ENCODE measurements at regions not wholly inside any gene's neighbourhood (a gene's known extent, or its start where the extent isn't known, plus 50 kb on each side); places are given as distances from the start of the nearest gene placed in this dataset.
"Not testable (repeated sequence)": the region's sequence is repeated elsewhere in the genome, so short reads cannot be mapped to it uniquely, and the experiment has no call there.

GRCh38 chr9:42656789-42657188 is 473.3 kb downstream of the SPATA31A6 start:
- not testable (repeated sequence) for H3K4me3 ChIP-seq (ENCODE audit: low read length); H2AFZ ChIP-seq (ENCODE audit: low read depth, low read length); H3K27me3 ChIP-seq (ENCODE audit: insufficient read depth, low read length); H3K4me1 ChIP-seq (ENCODE audit: insufficient read depth, low read length); H3K9me3 ChIP-seq (ENCODE audit: low read length); H3K36me3 ChIP-seq (ENCODE audit: insufficient read depth, low read length)

DNA sequence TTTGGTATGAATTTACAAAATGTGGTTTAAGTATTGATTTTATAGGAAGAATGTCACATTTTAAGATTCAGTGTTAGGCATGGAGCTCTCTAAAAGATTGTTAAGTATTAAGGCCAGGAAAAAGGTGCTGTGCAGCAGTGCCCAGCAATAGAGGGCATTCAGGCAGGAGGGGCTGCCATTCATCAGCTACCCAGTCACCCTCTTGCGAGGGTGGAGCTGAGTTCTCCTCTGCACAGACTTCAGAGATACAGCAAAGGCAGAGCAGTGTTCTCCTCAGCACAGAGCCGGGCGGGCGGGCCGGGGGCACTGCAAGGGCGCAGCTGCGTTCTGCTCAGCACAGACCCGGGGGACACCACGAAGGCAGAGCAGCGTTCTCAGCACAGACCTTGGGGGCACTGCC is 474.0 kb downstream of the SPATA31A6 start:
- not testable (repeated sequence) for H3K4me3 ChIP-seq (ENCODE audit: low read length); H3K4me1 ChIP-seq (ENCODE audit: insufficient read depth, low read length); H3K9me3 ChIP-seq (ENCODE audit: low read length); H2AFZ ChIP-seq (ENCODE audit: low read depth, low read length); H3K36me3 ChIP-seq (ENCODE audit: insufficient read depth, low read length); H3K27me3 ChIP-seq (ENCODE audit: insufficient read depth, low read length)

GRCh38 chr9:42697146-42697545 is 513.7 kb downstream of the SPATA31A6 start:
- not testable (repeated sequence) for H3K9me3 ChIP-seq (ENCODE audit: low read length); H3K4me1 ChIP-seq (ENCODE audit: insufficient read depth, low read length); H3K4me3 ChIP-seq (ENCODE audit: low read length); H2AFZ ChIP-seq (ENCODE audit: low read depth, low read length); H3K36me3 ChIP-seq (ENCODE audit: insufficient read depth, low read length); H3K27me3 ChIP-seq (ENCODE audit: insufficient read depth, low read length)

- H3K9me3 ChIP-seq (ENCODE audit: low read length); H3K4me3 ChIP-seq (ENCODE audit: low read length); H3K36me3 ChIP-seq (ENCODE audit: insufficient read depth, low read length); H3K4me1 ChIP-seq (ENCODE audit: insufficient read depth, low read length); H3K27me3 ChIP-seq (ENCODE audit: insufficient read depth, low read length); H2AFZ ChIP-seq (ENCODE audit: low read depth, low read length): not testable (repeated sequence)
Observed at GRCh38 chr9:42702890-42703289, 519.4 kb downstream of the SPATA31A6 start.

DNA sequence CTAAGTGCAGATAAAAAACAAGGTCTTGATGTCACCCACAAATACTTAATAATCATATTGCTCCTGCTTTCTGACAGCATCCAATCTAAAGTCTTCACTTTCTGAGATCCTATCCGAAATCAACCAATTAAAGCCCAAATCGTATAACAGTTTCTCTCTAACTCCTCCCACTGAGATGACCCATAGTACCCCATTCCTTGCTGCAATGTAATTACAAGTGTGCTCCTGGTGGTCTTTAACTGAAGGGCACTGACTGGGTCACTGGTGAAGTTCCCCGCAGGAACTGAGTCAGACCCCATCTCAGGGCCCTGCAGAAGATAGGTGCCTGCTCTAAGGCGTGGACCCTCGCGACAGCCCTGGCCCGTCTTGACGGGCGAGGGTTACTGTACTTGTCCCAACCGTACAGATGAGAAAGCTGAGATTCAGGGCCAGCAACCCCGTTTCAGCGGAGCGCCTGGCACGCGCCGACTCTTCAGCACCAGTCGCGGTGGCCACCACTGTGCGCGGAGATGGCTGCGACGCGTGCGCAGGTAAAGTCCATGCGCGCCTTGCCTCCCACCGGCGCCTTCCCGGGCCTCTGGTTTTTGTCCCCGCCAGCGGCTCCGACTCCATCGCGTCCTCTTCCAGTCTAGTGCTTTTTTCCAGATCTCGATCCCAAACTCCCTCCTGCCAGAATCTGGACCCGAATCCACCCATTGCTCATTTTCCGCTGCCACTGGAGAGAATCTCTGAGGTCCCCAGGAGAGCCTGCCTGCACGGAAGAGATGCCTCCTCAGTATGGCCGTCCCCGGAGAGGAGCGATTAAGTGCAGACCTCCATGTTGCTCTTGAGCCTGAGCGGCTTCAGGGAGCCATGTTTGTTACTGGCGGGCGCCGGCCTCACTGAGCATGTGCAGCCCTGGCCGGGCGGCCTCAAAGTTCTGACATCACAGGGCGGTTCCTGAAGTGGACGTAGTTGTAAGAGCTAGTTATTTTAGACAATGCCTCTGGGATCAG is 541.7 kb downstream of the SPATA31A6 start:
- H3K4me1 ChIP-seq (ENCODE audit: insufficient read depth, low read length); H2AFZ ChIP-seq (ENCODE audit: low read depth, low read length); H3K36me3 ChIP-seq (ENCODE audit: insufficient read depth, low read length); H3K4me3 ChIP-seq (ENCODE audit: low read length); H3K9me3 ChIP-seq (ENCODE audit: low read length); H3K27me3 ChIP-seq (ENCODE audit: insufficient read depth, low read length): not testable (repeated sequence)

- H3K9me3 ChIP-seq (ENCODE audit: low read length); H3K36me3 ChIP-seq (ENCODE audit: insufficient read depth, low read length); H2AFZ ChIP-seq (ENCODE audit: low read depth, low read length); H3K4me1 ChIP-seq (ENCODE audit: insufficient read depth, low read length); H3K27me3 ChIP-seq (ENCODE audit: insufficient read depth, low read length): not testable (repeated sequence)
- H3K4me3 ChIP-seq (ENCODE audit: low read length): peak overlapping the region; percentile 12
Observed at GRCh38 chr9:42743030-42743814, 559.8 kb downstream of the SPATA31A6 start.

GRCh38 chr9:42757251-42757650 is 573.8 kb downstream of the SPATA31A6 start:
- H3K4me1 ChIP-seq (ENCODE audit: insufficient read depth, low read length); H3K27me3 ChIP-seq (ENCODE audit: insufficient read depth, low read length); H3K36me3 ChIP-seq (ENCODE audit: insufficient read depth, low read length); H3K9me3 ChIP-seq (ENCODE audit: low read length); H2AFZ ChIP-seq (ENCODE audit: low read depth, low read length); H3K4me3 ChIP-seq (ENCODE audit: low read length): not testable (repeated sequence)

DNA sequence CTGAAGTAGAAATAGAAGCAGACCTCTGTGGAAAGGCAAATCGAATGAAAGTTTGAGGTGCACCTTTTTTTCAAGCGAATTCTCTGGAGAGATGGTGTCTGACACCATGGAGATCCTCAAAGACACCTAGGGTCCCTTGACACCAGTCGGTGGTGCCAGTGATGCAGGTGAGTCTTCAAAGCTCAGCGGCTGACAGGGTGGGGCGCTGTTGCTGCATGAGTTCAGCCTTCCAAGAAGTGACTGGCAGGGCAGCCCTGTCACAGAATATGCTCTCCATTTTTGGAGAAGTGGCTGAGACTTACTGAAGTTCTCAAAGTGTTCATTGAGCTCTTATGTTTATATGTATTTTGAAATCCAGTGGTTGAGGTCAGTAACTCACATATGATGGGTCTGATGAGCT is 575.9 kb downstream of the SPATA31A6 start:
- not testable (repeated sequence) for H3K27me3 ChIP-seq (ENCODE audit: insufficient read depth, low read length); H3K36me3 ChIP-seq (ENCODE audit: insufficient read depth, low read length); H3K4me1 ChIP-seq (ENCODE audit: insufficient read depth, low read length); H3K9me3 ChIP-seq (ENCODE audit: low read length); H3K4me3 ChIP-seq (ENCODE audit: low read length); H2AFZ ChIP-seq (ENCODE audit: low read depth, low read length)

DNA sequence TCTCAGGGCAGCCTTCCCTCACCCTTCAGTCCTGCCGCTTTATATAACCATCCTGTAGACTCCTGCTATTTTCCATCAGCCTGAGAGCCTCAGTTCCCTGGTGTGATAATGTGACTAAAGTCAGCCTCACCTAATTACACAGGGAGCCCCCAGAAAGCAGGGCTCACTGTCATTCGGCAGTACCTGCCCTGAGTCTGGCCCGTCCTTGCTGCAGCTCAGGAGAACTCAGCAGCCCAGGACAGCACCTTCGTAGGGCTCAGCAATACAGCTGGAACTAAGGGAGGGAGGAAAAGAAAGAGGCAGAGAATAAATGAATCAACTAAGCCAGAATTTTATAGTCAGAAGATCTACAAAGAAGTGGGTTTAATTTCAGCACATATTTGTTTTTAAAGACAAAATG is 598.7 kb downstream of the SPATA31A6 start:
- not testable (repeated sequence) for H3K4me1 ChIP-seq (ENCODE audit: insufficient read depth, low read length); H3K9me3 ChIP-seq (ENCODE audit: low read length); H3K27me3 ChIP-seq (ENCODE audit: insufficient read depth, low read length); H2AFZ ChIP-seq (ENCODE audit: low read depth, low read length); H3K36me3 ChIP-seq (ENCODE audit: insufficient read depth, low read length); H3K4me3 ChIP-seq (ENCODE audit: low read length)

DNA sequence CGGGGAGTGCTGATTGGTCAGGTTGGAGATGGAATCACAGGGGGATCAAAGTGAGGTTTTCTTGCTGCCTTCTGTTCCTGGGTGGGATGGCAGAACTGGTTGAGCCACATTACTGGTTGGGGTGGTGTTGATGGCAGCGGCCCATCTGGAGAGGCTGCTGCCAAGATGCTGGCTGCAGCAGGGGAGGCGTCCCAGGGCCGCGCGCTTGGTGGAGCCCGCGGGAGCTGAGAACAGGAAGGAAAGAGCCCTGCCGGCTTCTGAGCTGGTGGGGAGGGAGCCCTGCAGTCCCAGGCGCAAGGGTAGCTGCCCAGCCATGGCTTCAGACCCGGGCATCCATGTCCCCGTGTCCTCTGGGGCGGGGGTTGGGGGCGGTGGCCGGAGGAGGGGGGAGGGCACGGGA is 609.3 kb downstream of the SPATA31A6 start:
- not testable (repeated sequence) for H3K4me3 ChIP-seq (ENCODE audit: low read length); H3K9me3 ChIP-seq (ENCODE audit: low read length); H3K4me1 ChIP-seq (ENCODE audit: insufficient read depth, low read length); H3K27me3 ChIP-seq (ENCODE audit: insufficient read depth, low read length); H2AFZ ChIP-seq (ENCODE audit: low read depth, low read length); H3K36me3 ChIP-seq (ENCODE audit: insufficient read depth, low read length)

DNA sequence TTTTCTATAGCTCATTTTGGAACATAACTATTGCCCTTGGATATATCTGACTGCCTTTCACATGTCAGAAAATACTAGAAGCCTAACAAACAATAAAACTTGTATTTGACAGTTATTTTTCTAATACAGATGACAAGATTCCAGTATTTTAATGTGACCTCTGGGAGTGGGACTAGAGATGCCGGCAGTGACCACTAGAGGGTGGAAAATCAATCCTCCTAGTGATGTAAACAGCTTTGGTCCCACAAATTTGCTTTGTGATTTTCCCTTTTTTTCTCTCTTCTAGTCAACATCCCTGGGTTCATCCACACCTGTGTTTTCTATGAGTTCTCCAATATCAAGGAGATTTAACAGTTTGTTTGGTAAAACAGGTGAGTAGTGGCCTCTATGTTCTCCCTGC is 615.1 kb downstream of the SPATA31A6 start:
- not testable (repeated sequence) for H3K27me3 ChIP-seq (ENCODE audit: insufficient read depth, low read length); H3K9me3 ChIP-seq (ENCODE audit: low read length); H3K4me1 ChIP-seq (ENCODE audit: insufficient read depth, low read length); H2AFZ ChIP-seq (ENCODE audit: low read depth, low read length); H3K36me3 ChIP-seq (ENCODE audit: insufficient read depth, low read length); H3K4me3 ChIP-seq (ENCODE audit: low read length)

DNA sequence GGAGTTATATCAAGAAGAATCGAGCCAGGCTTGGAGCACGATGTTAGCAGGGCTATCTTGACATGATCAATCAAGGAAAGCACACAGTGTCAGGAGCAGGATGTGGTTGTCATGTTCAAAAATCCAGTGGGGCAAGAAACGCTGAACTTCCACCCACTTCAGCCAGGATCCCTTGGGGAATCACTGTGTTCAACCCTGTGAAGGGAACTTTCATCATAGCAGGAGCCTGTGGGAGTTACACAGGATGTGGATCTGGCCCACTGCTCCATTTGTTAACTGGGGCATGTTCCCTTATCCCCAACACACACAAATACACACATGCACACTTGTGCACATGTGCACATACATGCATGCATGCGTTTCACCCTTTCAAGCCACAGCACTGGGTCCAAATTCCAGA is 619.3 kb downstream of the SPATA31A6 start:
- not testable (repeated sequence) for H3K27me3 ChIP-seq (ENCODE audit: insufficient read depth, low read length); H3K4me1 ChIP-seq (ENCODE audit: insufficient read depth, low read length); H2AFZ ChIP-seq (ENCODE audit: low read depth, low read length); H3K4me3 ChIP-seq (ENCODE audit: low read length); H3K9me3 ChIP-seq (ENCODE audit: low read length); H3K36me3 ChIP-seq (ENCODE audit: insufficient read depth, low read length)

GRCh38 chr9:42806674-42807073 is 623.2 kb downstream of the SPATA31A6 start:
- not testable (repeated sequence) for H3K9me3 ChIP-seq (ENCODE audit: low read length); H3K36me3 ChIP-seq (ENCODE audit: insufficient read depth, low read length); H3K4me1 ChIP-seq (ENCODE audit: insufficient read depth, low read length); H2AFZ ChIP-seq (ENCODE audit: low read depth, low read length); H3K4me3 ChIP-seq (ENCODE audit: low read length); H3K27me3 ChIP-seq (ENCODE audit: insufficient read depth, low read length)
